ENCODE measurements at regions not wholly inside any gene's neighbourhood (a gene's known extent, or its start where the extent isn't known, plus 50 kb on each side); places are given as distances from the start of the nearest gene placed in this dataset.
A peak's percentile ranks its signal among the peaks of the same experiment; 100 is the strongest.

DNA sequence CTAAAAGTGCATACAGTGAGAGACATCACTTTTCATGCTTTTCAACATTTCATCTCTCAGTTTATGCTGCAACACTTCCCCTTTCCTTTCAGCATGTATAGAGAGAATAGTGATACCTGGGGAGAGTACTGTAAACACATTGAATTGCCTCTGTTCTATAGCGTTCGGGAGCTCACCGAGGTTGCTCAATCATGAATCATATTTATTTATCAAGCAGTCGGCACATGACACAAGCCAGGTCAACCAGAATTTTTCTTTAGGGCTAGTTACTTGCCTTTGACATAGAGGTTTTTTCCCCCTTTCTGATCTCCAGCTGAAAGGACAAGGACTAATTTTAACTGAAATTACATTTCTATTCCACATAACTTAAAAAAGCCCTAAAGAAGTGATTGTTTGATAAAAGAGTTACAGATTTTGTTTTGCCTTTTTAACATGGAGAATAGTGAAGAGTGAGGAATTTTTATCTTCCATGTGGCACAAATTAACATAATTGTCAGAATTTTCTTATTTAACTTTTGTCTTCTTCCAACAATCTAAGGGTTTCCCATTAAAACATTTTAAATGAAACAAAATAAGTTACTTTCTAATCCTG lies 690.9 kb upstream of the TMEFF2 start:
- in situ Hi-C loops (cut with MboI; ENCODE audit: low pct_unique_long_range_greater_than_20kb in 2 of 9, low sequenced_read_pairs in 9 of 9, unreplicated experiment in 9 of 9), result no loop called here
- Histone ChIP-seq H3K27ac (no peak overlapping the region), H3K4me1 (replicated peaks in 1 of 2) (no peaks in the 10 kb centered on the region), H3K4me3 (no peak overlapping the region)
- WGBS, 10 experiments, result 0 to 83% (median 40%) methylated on average over 1 to 4 of the region's 4 CpGs; no CpG with 5 or more reads in 1 of the 10 experiments
- ATAC-seq (replicated peaks in 6 of 8), result no peak

DNA sequence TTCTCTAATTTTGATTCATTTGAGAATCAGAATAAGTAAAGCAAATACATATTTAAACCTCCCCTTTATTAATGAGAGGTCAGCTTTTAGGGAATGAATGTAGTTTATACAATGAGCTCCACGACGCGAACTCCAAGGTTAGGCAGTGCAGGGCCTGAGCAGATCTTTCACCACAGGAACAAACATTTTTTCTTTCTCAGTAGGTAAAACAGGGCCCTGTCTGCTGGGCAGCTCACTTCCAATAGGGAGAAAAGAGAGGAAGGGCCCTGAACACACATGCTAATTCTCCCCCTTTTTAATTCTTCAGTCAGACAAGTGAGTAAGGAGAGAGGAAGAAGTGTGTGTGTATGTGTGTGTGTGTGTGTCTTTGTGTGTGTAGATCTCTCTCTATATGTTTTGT lies 682.4 kb upstream of the TMEFF2 start:
- Histone ChIP-seq H3K4me3 (no peak overlapping the region), H3K27ac (no peak overlapping the region), H3K4me1 (replicated peaks in 1 of 2) (peaks cover 0 to 2% of the 10 kb centered on the region in 2 donors)
- in situ Hi-C loops (cut with MboI; ENCODE audit: low pct_unique_long_range_greater_than_20kb in 2 of 9, low sequenced_read_pairs in 9 of 9, unreplicated experiment in 9 of 9), result no loop called here
- 13 to 93% (median 84%) methylated on average over 3 of the region's 3 CpGs; no CpG with 5 or more reads in 4 of the 10 experiments for WGBS, 10 experiments
- ATAC-seq (replicated peaks in 6 of 8), result no peak

DNA sequence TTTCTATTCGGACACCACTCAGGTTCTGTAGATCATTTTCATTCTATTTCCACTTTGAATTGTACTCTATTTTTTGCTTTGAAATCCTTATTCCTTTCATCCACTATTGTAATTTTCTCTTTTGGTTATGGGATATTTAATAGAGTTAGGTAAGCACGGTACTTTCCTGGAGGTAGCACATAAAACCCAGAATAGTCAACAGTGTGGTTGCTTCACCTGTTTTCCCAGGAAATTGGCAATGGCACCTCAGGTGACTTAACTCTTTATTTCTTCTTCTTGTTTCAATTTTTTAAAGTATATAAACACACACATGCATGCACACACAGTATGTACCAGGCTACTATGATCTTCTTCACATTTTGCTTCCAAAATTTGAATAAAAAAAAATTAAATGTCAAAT lies 682.0 kb upstream of the TMEFF2 start:
- Histone ChIP-seq H3K4me3 (no peak overlapping the region), H3K27ac (no peak overlapping the region), H3K4me1 (replicated peaks in 1 of 2) (peaks cover 0 to 2% of the 10 kb centered on the region in 2 donors)
- no peak for ATAC-seq (replicated peaks in 6 of 8)
- 5 to 100% (median 73%) methylated on average over 1 to 2 of the region's 2 CpGs; no CpG with 5 or more reads in 1 of the 10 experiments for WGBS, 10 experiments
- in situ Hi-C loops (cut with MboI; ENCODE audit: low pct_unique_long_range_greater_than_20kb in 2 of 9, low sequenced_read_pairs in 9 of 9, unreplicated experiment in 9 of 9), result no loop called here

DNA sequence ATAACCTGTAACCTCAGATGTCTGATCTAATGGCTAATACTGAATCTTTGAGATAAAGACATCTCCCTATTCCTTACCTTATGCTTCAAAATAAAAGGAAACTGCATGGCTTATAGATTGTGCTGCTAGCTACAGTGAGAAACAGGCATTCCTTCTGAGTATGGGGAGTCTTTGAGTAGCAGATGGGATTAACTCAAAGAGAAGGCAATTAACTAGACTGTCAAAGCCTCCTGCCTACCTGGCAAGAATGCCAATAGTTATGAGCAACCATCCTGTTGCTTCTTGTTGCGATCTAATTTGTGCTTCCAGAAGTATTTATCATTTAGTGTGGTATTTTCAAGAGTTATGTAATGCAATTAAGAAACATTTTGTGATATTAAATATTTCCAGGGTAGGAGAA lies 660.0 kb upstream of the TMEFF2 start:
- WGBS, 10 experiments, result 44 to 100% (median 80%) methylated on average over 1 of the region's 1 CpG; no CpG with 5 or more reads in 3 of the 10 experiments
- in situ Hi-C loops (cut with MboI; ENCODE audit: low pct_unique_long_range_greater_than_20kb in 2 of 9, low sequenced_read_pairs in 9 of 9, unreplicated experiment in 9 of 9), result no loop called here
- no peak for ATAC-seq (replicated peaks in 6 of 8)

DNA sequence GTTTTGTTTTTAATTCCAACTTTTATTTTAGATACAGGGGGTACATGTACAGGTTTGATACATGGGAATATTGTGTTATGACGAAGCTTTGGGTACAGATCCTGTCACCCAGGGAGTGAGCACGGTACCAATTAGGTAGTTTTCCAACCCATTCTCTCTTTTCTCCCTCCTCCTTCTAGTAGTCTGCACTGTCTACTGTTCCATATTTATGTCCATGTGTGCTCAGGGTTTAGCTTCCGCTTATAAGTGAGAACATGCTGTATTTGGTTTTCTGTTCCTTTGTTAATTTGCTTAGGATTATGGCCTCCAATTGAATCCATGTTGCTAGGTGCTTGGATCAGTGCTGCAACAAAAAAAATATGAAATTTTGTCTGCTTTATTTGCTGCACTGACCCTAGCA lies 659.3 kb upstream of the TMEFF2 start:
- ATAC-seq (replicated peaks in 6 of 8), result no peak
- H3K4me1 ChIP-seq (replicated peaks in 1 of 2), result no peaks in the 10 kb centered on the region
- H3K27ac ChIP-seq, result no peak overlapping the region
- no peak overlapping the region for H3K4me3 ChIP-seq
- 13 to 92% (median 83%) methylated on average over 1 to 3 of the region's 3 CpGs; no CpG with 5 or more reads in 1 of the 10 experiments for WGBS, 10 experiments
- in situ Hi-C loops (cut with MboI; ENCODE audit: low pct_unique_long_range_greater_than_20kb in 2 of 9, low sequenced_read_pairs in 9 of 9, unreplicated experiment in 9 of 9), result no loop called here

More for the DNA sequence above, 660.0 kb upstream of the TMEFF2 start:
- no peak overlapping the region for H3K27ac ChIP-seq
- H3K4me3 ChIP-seq, result no peak overlapping the region
- no peaks in the 10 kb centered on the region for H3K4me1 ChIP-seq (replicated peaks in 1 of 2)

DNA sequence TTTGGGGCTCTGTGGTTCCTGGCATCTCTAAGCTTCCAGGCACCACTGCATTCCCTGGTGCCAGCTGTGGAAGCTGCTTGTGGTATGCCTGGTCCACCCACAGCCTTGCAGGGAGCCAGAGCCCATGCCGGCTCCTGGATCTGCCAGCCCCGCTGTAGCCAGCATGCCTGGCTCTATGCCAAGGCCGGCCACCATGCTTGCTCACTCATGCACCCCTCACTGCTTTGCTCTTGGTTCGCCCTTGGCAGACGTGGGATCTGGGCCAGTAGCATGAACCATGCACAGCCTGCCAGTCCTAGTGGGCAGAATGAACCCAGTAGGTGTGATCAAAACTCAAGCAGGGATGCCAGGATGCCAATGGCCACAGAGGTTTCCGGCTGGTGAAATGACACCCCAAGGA lies 634.2 kb upstream of the TMEFF2 start:
- WGBS, 10 experiments, result 33 to 80% (median 48%) methylated on average over 1 to 4 of the region's 6 CpGs; no CpG with 5 or more reads in 6 of the 10 experiments
- in situ Hi-C loops (cut with MboI; ENCODE audit: low pct_unique_long_range_greater_than_20kb in 2 of 9, low sequenced_read_pairs in 9 of 9, unreplicated experiment in 9 of 9), result no loop called here

DNA sequence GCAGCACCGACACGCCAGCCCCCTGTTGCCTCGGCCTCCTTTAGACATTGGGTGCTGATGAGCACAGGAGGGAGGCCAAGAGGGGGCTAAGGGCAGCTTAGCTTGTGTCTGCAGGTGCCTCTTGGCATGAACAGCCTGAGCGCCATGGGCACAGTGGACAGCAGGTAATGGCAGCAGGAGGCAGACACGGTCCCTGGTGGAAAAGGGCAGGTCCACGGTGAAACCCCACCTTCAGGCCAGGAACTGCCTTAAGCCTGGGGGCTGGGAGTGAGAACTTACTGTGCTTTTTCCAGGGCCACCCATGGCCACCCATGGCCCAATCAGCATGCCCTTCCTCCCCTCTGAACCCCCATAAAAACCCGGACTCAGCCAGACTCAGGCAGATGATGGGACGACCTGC lies 633.4 kb upstream of the TMEFF2 start:
- no peak overlapping the region for H3K27ac ChIP-seq
- in situ Hi-C loops (cut with MboI; ENCODE audit: low pct_unique_long_range_greater_than_20kb in 2 of 9, low sequenced_read_pairs in 9 of 9, unreplicated experiment in 9 of 9), result no loop called here
- ATAC-seq (replicated peaks in 6 of 8), result no peak
- H3K4me1 ChIP-seq (replicated peaks in 1 of 2), result no peaks in the 10 kb centered on the region
- WGBS, 10 experiments, result 14 to 88% (median 85%) methylated on average over 1 to 5 of the region's 8 CpGs; no CpG with 5 or more reads in 6 of the 10 experiments
- H3K4me3 ChIP-seq, result no peak overlapping the region

More for the DNA sequence above, 634.2 kb upstream of the TMEFF2 start:
- H3K4me3 ChIP-seq, result no peak overlapping the region
- H3K27ac ChIP-seq, result no peak overlapping the region
- H3K4me1 ChIP-seq (replicated peaks in 1 of 2), result no peaks in the 10 kb centered on the region
- ATAC-seq (replicated peaks in 6 of 8), result no peak

DNA sequence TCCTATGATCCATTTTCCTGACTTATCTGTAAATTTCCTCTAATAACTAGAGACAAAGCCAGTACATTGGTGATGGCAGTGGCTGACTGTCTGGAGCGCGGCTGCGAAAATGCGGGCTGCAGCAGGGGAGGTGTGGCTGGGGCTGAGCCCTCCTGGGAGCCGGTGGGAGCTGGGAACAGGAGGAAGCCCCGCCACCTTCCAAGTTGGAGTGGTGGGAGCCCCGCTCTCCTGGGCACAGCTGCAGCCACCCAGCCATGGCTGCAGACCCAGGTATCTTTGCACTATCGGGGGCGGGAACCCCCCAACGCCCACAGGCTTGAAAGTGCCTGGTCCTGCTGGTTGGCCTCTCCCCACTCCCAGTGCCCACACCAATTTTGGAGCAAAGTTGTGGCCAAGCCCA lies 633.0 kb upstream of the TMEFF2 start:
- no peak overlapping the region for H3K4me3 ChIP-seq
- H3K4me1 ChIP-seq (replicated peaks in 1 of 2), result no peaks in the 10 kb centered on the region
- ATAC-seq (replicated peaks in 6 of 8), result no peak
- in situ Hi-C loops (cut with MboI; ENCODE audit: low pct_unique_long_range_greater_than_20kb in 2 of 9, low sequenced_read_pairs in 9 of 9, unreplicated experiment in 9 of 9), result no loop called here
- whole genome bisulfite sequencing, 10 experiments, result 69 to 100% (median 89%) methylated on average over 2 to 5 of the region's 10 CpGs; no CpG with 5 or more reads in 4 of the 10 experiments
- no peak overlapping the region for H3K27ac ChIP-seq

DNA sequence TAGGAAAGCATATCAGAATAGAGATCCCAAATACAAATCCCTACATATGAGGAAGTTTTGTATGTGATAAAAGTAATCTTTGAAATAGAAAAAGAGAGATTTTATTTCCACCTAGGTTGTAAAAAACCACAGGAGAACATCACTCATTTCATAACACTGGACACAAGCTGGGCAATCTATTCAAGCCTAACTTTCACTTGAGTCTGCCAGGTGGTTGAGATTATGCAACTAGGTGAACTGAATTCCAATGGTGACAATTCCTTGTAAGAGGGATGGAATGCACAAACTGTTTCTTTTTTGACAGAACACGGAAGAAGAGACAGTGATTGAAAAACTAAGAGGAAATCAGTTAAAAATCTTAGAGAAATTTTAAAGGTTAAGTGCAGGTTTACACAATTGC lies 619.6 kb upstream of the TMEFF2 start:
- ATAC-seq (replicated peaks in 6 of 8), result no peak
- WGBS, 10 experiments, result 0 to 100% (median 81%) methylated on average over 1 of the region's 1 CpG
- H3K4me3 ChIP-seq, result no peak overlapping the region
- H3K4me1 ChIP-seq (replicated peaks in 1 of 2), result no peaks in the 10 kb centered on the region
- H3K27ac ChIP-seq, result no peak overlapping the region
- in situ Hi-C loops (cut with MboI; ENCODE audit: low pct_unique_long_range_greater_than_20kb in 2 of 9, low sequenced_read_pairs in 9 of 9, unreplicated experiment in 9 of 9), result no loop called here

DNA sequence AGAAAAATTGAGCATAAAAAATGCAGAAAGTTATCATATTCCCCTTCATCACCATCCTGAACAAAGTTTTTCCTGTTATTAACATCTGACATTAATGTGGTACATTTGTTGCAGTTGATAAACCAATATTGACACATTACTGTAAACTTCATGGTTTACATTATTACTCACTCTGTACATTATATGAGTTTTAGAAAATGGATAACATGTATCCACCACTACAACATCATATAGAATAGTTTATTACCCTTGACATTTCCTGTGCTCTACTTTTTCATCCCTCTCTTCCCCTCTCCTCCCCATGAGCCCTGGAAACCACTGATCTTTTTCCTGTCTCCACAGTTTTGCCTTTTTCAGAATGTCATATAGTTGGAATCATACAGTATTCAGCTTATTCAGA lies 618.6 kb upstream of the TMEFF2 start:
- ATAC-seq (replicated peaks in 6 of 8), result no peak

DNA sequence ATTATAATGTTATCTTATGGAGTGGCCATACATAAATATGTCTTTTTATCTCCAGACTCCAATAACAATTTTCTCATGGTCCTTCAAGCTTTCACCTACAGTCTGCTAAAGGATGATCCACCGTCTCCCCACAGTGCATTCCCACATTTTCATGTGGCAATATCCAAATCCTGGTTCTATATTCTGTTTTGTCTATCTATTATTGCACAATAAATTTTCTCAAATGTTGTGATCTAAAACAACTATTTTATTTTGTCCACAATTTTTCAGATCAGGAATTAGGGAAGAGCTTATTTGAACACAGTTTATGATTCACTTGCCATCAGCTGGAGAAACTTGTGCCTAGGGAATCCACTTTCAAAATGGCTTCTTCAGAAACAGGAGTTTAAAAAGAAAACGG lies 614.4 kb upstream of the TMEFF2 start:
- Histone ChIP-seq H3K4me3 (no peak overlapping the region), H3K27ac (no peak overlapping the region), H3K4me1 (replicated peaks in 1 of 2) (no peaks in the 10 kb centered on the region)
- in situ Hi-C loops (cut with MboI; ENCODE audit: low pct_unique_long_range_greater_than_20kb in 2 of 9, low sequenced_read_pairs in 9 of 9, unreplicated experiment in 9 of 9), result no loop called here
- no peak for ATAC-seq (replicated peaks in 6 of 8)
- WGBS, 10 experiments, result 0 to 100% (median 61%) methylated on average over 1 to 2 of the region's 2 CpGs; no CpG with 5 or more reads in 2 of the 10 experiments

More for the DNA sequence above, 618.6 kb upstream of the TMEFF2 start:
- Histone ChIP-seq H3K4me3 (no peak overlapping the region), H3K27ac (no peak overlapping the region), H3K4me1 (replicated peaks in 1 of 2) (no peaks in the 10 kb centered on the region)
- in situ Hi-C loops (cut with MboI; ENCODE audit: low pct_unique_long_range_greater_than_20kb in 2 of 9, low sequenced_read_pairs in 9 of 9, unreplicated experiment in 9 of 9), result no loop called here

DNA sequence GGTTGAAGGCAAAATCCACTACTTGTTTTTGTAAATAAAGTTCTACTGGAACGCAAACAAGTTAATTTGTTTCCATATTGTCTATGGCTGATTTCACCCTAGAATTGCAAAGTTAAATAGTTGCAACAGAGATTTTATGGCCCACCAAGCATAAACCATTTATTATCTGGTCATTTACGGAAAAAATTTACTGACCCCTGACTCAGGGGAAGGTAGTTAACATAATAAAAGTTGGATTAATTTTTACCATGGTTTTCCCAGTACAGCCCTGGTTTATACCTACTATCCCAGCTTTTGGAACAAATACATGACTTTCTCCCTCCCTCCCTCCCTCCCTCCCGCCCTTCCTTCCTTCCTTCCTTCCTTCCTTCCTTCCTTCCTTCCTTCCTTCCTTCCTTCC lies 588.9 kb upstream of the TMEFF2 start:
- in situ Hi-C loops (cut with MboI; ENCODE audit: low pct_unique_long_range_greater_than_20kb in 2 of 9, low sequenced_read_pairs in 9 of 9, unreplicated experiment in 9 of 9), result no loop called here
- no peak for ATAC-seq (replicated peaks in 6 of 8)
- Histone ChIP-seq H3K27ac (no peak overlapping the region), H3K4me3 (no peak overlapping the region), H3K4me1 (replicated peaks in 1 of 2) (no peaks in the 10 kb centered on the region)
- WGBS, 10 experiments, result 44 to 100% (median 75%) methylated on average over 1 to 2 of the region's 3 CpGs

DNA sequence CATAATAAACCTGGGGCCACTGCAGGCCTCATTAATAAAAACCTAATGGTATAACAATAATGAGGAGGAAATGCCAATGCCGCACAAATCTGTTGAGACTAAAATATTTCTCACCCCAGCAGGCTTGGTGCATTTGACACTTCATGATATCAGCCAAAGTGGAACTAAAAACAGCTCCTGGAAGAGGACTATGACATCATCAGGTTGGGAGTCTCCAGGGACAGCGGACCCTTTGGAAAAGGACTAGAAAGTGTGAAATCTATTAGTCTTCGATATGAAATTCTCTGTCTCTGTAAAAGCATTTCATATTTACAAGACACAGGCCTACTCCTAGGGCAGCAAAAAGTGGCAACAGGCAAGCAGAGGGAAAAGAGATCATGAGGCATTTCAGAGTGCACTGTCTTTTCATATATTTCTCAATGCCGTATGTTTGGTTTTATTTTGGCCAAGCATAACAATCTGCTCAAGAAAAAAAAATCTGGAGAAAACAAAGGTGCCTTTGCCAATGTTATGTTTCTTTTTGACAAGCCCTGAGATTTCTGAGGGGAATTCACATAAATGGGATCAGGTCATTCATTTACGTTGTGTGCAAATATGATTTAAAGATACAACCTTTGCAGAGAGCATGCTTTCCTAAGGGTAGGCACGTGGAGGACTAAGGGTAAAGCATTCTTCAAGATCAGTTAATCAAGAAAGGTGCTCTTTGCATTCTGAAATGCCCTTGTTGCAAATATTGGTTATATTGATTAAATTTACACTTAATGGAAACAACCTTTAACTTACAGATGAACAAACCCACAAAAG lies 580.9 kb upstream of the TMEFF2 start:
- no peak overlapping the region for H3K4me3 ChIP-seq
- peak in 5 of 8 experiments; percentile 47 to 82 (median 66) for ATAC-seq (replicated peaks in 6 of 8)
- in situ Hi-C loops (cut with MboI; ENCODE audit: low pct_unique_long_range_greater_than_20kb in 2 of 9, low sequenced_read_pairs in 9 of 9, unreplicated experiment in 9 of 9), result no loop called here
- H3K27ac ChIP-seq, result no peak overlapping the region
- no peaks in the 10 kb centered on the region for H3K4me1 ChIP-seq (replicated peaks in 1 of 2)
- WGBS, 10 experiments, result 8 to 100% (median 74%) methylated on average over 1 to 6 of the region's 6 CpGs

DNA sequence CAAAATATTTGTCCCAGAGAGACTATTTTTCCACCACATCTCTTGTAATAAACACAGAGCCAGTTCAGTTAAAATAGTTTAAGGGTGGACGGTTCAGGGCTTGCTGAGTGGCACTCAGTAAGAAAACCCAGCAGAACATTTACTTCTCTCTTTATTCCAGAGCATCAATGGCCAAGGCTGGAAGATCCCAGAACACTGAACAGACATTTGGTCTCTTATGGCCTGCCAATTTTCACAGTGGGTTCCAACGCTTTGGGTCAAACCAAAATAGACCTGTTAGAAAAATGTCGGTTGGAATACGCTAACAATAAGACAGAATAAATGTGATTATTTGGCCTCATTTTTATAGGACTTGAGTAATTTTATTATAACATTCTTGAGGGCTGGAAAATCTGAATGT lies 580.3 kb upstream of the TMEFF2 start:
- no peak for ATAC-seq (replicated peaks in 6 of 8)
- Histone ChIP-seq H3K27ac (no peak overlapping the region), H3K4me3 (no peak overlapping the region), H3K4me1 (replicated peaks in 1 of 2) (no peaks in the 10 kb centered on the region)
- WGBS, 10 experiments, result 40 to 100% (median 68%) methylated on average over 1 to 4 of the region's 4 CpGs; no CpG with 5 or more reads in 2 of the 10 experiments
- in situ Hi-C loops (cut with MboI; ENCODE audit: low pct_unique_long_range_greater_than_20kb in 2 of 9, low sequenced_read_pairs in 9 of 9, unreplicated experiment in 9 of 9), result no loop called here

Data from motor neuron (in vitro differentiated cells).